ENCODE measurements at regions not wholly inside any gene's neighbourhood (a gene's known extent, or its start where the extent isn't known, plus 50 kb on each side); places are given as distances from the start of the nearest gene placed in this dataset.
A peak's percentile ranks its signal among the peaks of the same experiment; 100 is the strongest.

DNA sequence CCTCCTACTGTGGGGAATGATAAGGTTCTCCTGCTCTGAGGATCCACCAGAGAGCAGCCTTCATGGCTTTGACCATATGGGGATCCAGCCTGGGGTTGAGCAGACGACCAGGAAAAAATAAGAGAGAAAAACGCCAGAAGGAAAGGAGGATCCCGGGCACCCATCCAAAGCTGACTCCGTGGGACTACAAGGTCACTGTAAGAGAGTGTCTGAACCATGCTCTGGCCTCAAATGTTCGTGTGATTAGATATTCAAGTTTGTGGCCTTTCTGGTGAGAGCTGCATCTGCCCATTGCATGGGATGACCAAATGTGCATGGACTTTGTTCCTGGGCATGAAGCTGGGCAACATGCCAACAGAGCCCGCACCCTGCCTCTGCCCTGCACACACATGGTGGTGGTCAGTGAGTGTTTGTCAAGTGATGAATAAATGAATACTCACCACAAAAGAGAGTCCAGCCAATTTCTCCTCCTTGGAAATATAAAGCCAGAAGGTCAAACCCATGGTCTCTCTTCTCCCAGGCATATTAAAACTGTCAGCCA lies 346.0 kb upstream of the GATB start:
- Histone ChIP-seq H3K4me3 (no peak overlapping the region), H3K36me3 (no peaks in the 10 kb centered on the region), H3K27ac (no peak overlapping the region), H3K9me3 (no peaks in the 10 kb centered on the region), H3K4me1 (no peaks in the 10 kb centered on the region), H3K27me3 (no peaks in the 10 kb centered on the region)
- TF ChIP-seq, protein P1, sequence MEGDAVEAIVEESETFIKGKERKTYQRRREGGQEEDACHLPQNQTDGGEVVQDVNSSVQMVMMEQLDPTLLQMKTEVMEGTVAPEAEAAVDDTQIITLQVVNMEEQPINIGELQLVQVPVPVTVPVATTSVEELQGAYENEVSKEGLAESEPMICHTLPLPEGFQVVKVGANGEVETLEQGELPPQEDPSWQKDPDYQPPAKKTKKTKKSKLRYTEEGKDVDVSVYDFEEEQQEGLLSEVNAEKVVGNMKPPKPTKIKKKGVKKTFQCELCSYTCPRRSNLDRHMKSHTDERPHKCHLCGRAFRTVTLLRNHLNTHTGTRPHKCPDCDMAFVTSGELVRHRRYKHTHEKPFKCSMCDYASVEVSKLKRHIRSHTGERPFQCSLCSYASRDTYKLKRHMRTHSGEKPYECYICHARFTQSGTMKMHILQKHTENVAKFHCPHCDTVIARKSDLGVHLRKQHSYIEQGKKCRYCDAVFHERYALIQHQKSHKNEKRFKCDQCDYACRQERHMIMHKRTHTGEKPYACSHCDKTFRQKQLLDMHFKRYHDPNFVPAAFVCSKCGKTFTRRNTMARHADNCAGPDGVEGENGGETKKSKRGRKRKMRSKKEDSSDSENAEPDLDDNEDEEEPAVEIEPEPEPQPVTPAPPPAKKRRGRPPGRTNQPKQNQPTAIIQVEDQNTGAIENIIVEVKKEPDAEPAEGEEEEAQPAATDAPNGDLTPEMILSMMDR (IDR thresholded peaks at IDR 0.05) = no peak
- no peak for TF ChIP-seq POLR2A (IDR thresholded peaks at IDR 0.05)
- no peak for DNase-seq
- intact Hi-C loops (cut with DNase I; ENCODE audit: low total_unique reads) = no loop called here

DNA sequence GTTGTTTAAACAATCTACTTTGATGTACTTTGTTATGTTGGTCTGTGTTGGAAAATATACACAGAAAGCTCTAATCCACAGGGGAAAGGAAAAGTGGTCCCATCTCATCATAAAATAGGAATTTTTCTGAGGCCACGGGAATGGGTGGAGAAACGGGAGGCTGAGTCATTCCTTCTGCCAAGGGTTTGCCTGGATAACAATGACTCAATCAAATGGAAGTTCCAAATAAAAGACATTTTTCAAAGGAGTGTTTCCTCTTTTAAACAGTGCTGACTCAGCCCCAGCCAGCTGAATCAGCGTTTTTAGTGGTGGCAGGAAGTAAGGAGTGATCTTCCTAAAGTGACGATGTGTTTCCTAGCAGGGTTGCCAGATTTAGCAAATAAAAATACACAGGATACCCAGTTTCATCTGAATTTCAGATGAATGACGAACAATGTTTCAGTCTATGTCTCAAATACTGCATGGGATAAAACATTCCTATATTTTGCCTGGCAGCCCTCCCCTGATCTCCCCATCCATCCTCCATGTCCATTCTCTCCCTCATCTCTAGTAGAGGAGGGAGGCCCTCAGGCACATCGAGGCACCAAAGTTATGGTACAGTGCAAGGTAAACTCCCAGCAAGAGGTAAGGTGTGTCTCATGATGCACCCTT lies 345.4 kb upstream of the GATB start:
- Histone ChIP-seq H3K4me1 (no peaks in the 10 kb centered on the region), H3K4me3 (no peak overlapping the region), H3K27ac (no peak overlapping the region), H3K9me3 (no peaks in the 10 kb centered on the region), H3K27me3 (no peaks in the 10 kb centered on the region), H3K36me3 (no peaks in the 10 kb centered on the region)
- TF ChIP-seq, protein P1 (IDR thresholded peaks at IDR 0.05) = no peak
- TF ChIP-seq POLR2A (IDR thresholded peaks at IDR 0.05) = no peak
- peak; percentile 49 to 53 for DNase-seq
- intact Hi-C loops (cut with DNase I; ENCODE audit: low total_unique reads) = no loop called here

DNA sequence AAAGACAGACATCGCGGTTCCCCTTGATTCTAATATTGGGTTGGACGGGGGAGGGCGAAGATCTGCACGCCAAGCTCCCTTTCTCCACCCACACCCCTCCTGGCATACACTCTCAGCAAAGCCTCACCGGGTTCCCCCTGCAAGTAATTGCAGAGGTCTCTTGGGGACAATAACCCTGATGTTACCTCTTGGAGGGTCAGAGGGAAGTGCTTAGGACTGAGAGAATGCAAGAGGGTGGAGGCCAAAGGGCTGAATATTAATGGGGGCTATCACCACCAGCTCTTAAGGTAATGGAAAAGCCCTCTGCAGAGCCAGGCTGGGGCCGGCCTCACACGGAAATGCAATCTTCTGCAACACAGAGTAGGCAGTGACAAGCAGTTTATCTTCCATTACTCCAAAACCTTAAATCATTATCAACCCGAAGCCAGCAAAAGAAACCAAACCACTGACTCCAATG lies 344.1 kb upstream of the GATB start:
- no peak overlapping the region for H3K4me3 ChIP-seq
- no peaks in the 10 kb centered on the region for H3K36me3 ChIP-seq
- H3K9me3 ChIP-seq = no peaks in the 10 kb centered on the region
- TF ChIP-seq POLR2A (IDR thresholded peaks at IDR 0.05) = no peak
- TF ChIP-seq, protein P1 (IDR thresholded peaks at IDR 0.05) = no peak
- H3K27ac ChIP-seq = no peak overlapping the region
- DNase-seq = no peak
- H3K27me3 ChIP-seq = no peaks in the 10 kb centered on the region
- intact Hi-C loops (cut with DNase I; ENCODE audit: low total_unique reads) = no loop called here
- no peaks in the 10 kb centered on the region for H3K4me1 ChIP-seq

DNA sequence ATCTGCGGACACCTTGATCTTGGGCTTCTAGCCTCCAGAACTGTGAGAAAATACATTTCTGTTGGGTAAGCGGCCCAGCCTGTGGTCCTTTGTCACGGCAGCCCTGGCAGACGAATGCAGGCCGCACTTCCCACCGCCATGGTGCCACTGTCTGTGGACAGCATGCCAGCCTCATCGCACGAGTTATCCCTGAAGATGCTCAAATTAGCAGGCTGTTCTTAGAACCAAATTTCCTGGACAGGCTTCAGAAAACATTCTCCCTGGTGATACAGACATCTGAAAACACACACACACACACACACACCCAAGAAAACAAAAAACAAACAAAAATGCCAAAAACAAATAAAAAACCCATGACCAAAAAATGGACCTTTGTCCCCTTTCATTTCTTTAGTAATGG lies 343.5 kb upstream of the GATB start:
- Histone ChIP-seq H3K9me3 (no peaks in the 10 kb centered on the region), H3K4me3 (no peak overlapping the region), H3K27ac (no peak overlapping the region), H3K27me3 (no peaks in the 10 kb centered on the region), H3K4me1 (no peaks in the 10 kb centered on the region), H3K36me3 (no peaks in the 10 kb centered on the region)
- DNase-seq = no peak
- intact Hi-C loops (cut with DNase I; ENCODE audit: low total_unique reads) = no loop called here
- TF ChIP-seq POLR2A (IDR thresholded peaks at IDR 0.05) = no peak
- TF ChIP-seq, protein P1 (IDR thresholded peaks at IDR 0.05) = no peak

DNA sequence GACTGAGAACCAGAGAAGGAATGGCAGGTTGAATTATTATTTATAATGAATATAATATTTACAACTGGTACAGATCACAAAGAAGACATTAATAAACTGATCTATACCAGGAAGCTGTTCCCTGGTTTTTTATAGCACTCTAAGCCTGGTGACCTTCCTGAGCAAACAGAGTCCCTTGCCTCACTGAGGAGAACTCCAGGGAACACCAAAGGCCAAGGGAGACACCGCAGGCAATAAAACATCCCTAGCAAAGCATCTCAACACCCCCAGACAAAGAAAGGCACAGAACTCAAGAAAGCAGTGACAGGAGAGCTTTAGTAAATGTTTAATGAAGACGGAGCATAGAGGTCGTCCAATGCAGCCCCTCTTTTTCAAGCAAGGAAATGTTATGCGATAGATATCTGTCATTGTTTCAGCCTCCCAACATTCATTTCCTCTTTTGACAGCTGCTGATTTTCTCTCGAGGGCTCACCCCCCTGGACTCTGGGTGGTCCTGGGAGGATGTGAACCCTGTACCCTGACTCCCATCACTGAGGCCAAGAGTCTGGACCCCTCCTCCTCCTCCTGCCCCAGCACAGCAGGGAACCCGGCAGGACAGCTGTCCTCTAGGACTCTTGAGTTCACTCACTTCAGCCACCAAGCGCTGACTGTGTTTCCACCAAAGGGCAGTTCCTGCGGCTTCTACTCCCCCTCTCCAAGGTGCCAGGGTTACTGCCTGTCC lies 342.5 kb upstream of the GATB start:
- intact Hi-C loops (cut with DNase I; ENCODE audit: low total_unique reads) = no loop called here

More for the DNA sequence above, 342.5 kb upstream of the GATB start:
- no peak overlapping the region for H3K27ac ChIP-seq
- no peak for DNase-seq
- H3K4me3 ChIP-seq = no peak overlapping the region
- TF ChIP-seq, protein P1 (IDR thresholded peaks at IDR 0.05) = no peak
- TF ChIP-seq POLR2A (IDR thresholded peaks at IDR 0.05) = no peak
- H3K4me1 ChIP-seq = no peaks in the 10 kb centered on the region
- no peaks in the 10 kb centered on the region for H3K27me3 ChIP-seq
- no peaks in the 10 kb centered on the region for H3K36me3 ChIP-seq
- no peaks in the 10 kb centered on the region for H3K9me3 ChIP-seq
